ENCODE measurements at regions not wholly inside any gene's neighbourhood (a gene's known extent, or its start where the extent isn't known, plus 50 kb on each side); places are given as distances from the start of the nearest gene placed in this dataset.

DNA sequence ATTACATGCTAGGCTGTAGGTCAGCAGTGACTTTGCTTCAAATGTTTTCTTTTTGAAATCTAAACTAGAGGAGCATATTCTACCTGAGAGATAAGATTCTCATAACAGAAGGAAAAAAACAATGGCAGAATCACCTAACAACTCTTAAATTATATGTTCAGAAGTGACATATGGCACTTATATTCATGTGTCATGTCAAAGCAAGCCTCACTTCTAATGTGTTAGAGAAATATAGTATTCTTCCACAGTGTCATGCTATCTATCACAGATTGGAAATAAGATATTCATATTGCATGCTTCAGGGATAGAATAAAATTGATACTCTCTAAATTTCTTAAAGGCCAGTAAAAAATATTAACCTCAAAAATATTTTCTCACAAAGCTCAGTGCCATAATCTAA is 874.6 kb upstream of the PRMT6 start:
- H3K9ac ChIP-seq (ENCODE audit: low read length) = no peak overlapping the region
- H2AFZ ChIP-seq (ENCODE audit: low read depth, low read length) = no peak overlapping the region
- H3K4me3 ChIP-seq (ENCODE audit: low read length) = no peak overlapping the region
- H3K9me3 ChIP-seq (ENCODE audit: insufficient read depth, low read length) = no peaks in the 10 kb centered on the region
- H3K27me3 ChIP-seq (ENCODE audit: low read depth, low read length) = no peaks in the 10 kb centered on the region
- no peaks in the 10 kb centered on the region for H3K36me3 ChIP-seq (replicated peaks; ENCODE audit: low read depth, low read length)
- H3K4me1 ChIP-seq (ENCODE audit: low read length) = no peaks in the 10 kb centered on the region
- H3K79me2 ChIP-seq (ENCODE audit: low read length) = no peaks in the 10 kb centered on the region
- no peaks in the 10 kb centered on the region for H4K20me1 ChIP-seq (ENCODE audit: insufficient read depth, low read length)
- H3K4me2 ChIP-seq (ENCODE audit: low read length) = no peak overlapping the region
- H3K27ac ChIP-seq (ENCODE audit: low read length) = no peak overlapping the region
- no peak for TF ChIP-seq EZH2phosphoT487 (IDR thresholded peaks at IDR 0.05; ENCODE audit: low read depth)
- TF ChIP-seq, protein P1, sequence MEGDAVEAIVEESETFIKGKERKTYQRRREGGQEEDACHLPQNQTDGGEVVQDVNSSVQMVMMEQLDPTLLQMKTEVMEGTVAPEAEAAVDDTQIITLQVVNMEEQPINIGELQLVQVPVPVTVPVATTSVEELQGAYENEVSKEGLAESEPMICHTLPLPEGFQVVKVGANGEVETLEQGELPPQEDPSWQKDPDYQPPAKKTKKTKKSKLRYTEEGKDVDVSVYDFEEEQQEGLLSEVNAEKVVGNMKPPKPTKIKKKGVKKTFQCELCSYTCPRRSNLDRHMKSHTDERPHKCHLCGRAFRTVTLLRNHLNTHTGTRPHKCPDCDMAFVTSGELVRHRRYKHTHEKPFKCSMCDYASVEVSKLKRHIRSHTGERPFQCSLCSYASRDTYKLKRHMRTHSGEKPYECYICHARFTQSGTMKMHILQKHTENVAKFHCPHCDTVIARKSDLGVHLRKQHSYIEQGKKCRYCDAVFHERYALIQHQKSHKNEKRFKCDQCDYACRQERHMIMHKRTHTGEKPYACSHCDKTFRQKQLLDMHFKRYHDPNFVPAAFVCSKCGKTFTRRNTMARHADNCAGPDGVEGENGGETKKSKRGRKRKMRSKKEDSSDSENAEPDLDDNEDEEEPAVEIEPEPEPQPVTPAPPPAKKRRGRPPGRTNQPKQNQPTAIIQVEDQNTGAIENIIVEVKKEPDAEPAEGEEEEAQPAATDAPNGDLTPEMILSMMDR (IDR thresholded peaks at IDR 0.05; ENCODE audit: low read depth, low read length) = no peak

DNA sequence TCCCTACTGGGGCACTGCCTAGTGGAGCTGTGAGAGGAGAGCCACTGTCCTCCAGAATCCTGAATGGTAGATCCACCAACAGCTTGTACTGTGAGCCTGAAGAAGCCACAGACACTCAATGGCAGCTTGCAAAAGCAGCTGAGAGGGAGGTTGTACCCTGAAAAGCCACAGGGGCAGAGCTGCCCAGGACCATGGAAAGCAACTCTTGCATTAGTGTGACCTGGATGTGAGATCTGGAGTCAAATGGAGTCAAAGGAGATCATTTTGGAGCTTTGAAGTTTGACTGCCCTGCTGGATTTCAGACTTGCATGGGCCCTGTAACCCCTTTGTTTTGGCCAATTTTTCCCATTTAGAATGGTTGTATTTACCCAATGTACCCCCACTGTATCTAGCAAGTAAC is 871.4 kb upstream of the PRMT6 start:
- Histone ChIP-seq H3K36me3 (replicated peaks; ENCODE audit: low read depth, low read length) (no peaks in the 10 kb centered on the region), H3K9me3 (ENCODE audit: insufficient read depth, low read length) (no peaks in the 10 kb centered on the region), H4K20me1 (ENCODE audit: insufficient read depth, low read length) (no peaks in the 10 kb centered on the region), H3K9ac (ENCODE audit: low read length) (no peak overlapping the region), H3K4me1 (ENCODE audit: low read length) (no peaks in the 10 kb centered on the region), H2AFZ (ENCODE audit: low read depth, low read length) (no peak overlapping the region), H3K4me3 (ENCODE audit: low read length) (no peak overlapping the region), H3K4me2 (ENCODE audit: low read length) (no peak overlapping the region), H3K27me3 (ENCODE audit: low read depth, low read length) (no peaks in the 10 kb centered on the region), H3K79me2 (ENCODE audit: low read length) (no peaks in the 10 kb centered on the region), H3K27ac (ENCODE audit: low read length) (no peak overlapping the region)
- TF ChIP-seq, protein P1 (IDR thresholded peaks at IDR 0.05; ENCODE audit: low read depth, low read length) = no peak

DNA sequence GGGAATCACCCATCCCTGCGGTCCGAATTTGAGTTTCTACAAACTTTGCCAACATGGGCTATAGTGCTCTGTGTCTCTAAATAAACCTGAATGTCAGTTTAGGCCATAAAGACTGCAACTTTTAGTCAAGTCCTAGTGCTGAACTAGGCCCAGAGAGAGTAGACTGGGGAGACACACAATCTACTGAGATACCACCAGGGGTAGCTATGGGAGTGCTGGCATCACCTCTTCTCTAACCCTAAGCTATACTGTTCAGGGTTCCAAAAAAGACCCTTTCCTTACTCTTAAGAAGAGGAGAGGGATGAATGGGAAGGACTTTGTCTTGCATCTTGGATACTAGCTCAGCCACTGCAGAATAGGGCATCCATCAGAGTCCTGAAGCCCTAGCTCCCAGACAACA is 866.7 kb upstream of the PRMT6 start:
- H3K27me3 ChIP-seq (ENCODE audit: low read depth, low read length) = no peaks in the 10 kb centered on the region
- H3K36me3 ChIP-seq (replicated peaks; ENCODE audit: low read depth, low read length) = no peaks in the 10 kb centered on the region
- H3K4me3 ChIP-seq (ENCODE audit: low read length) = no peak overlapping the region
- H2AFZ ChIP-seq (ENCODE audit: low read depth, low read length) = no peak overlapping the region
- TF ChIP-seq EZH2phosphoT487 (IDR thresholded peaks at IDR 0.05; ENCODE audit: low read depth) = no peak
- TF ChIP-seq, protein P1 (IDR thresholded peaks at IDR 0.05; ENCODE audit: low read depth, low read length) = peak; percentile 28
- no peaks in the 10 kb centered on the region for H3K4me1 ChIP-seq (ENCODE audit: low read length)
- H3K4me2 ChIP-seq (ENCODE audit: low read length) = no peak overlapping the region
- no peaks in the 10 kb centered on the region for H3K9me3 ChIP-seq (ENCODE audit: insufficient read depth, low read length)
- no peak overlapping the region for H3K27ac ChIP-seq (ENCODE audit: low read length)
- H3K9ac ChIP-seq (ENCODE audit: low read length) = no peak overlapping the region
- H3K79me2 ChIP-seq (ENCODE audit: low read length) = no peaks in the 10 kb centered on the region
- no peaks in the 10 kb centered on the region for H4K20me1 ChIP-seq (ENCODE audit: insufficient read depth, low read length)

DNA sequence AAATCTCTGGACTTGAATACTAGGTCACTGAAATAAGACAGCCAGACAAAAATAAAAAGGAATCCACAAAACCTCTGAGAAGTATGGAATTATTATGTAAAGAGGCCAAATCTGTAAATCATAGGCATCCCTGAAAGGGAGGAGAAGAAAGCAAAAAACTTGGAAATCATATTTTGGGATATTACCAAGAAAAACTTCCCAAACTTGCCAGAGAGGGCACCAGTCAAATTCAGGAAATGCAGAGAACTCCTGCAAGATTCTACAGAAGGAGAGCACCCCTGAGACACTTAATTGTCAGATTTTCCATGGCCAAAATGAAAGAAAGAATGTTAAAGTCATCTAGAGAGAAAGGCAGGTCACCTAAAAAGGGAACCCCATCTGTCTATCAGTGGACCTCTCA is 862.3 kb upstream of the PRMT6 start:
- Histone ChIP-seq H4K20me1 (ENCODE audit: insufficient read depth, low read length) (no peaks in the 10 kb centered on the region), H3K27ac (ENCODE audit: low read length) (no peak overlapping the region), H3K4me2 (ENCODE audit: low read length) (no peak overlapping the region), H3K9ac (ENCODE audit: low read length) (no peak overlapping the region), H3K79me2 (ENCODE audit: low read length) (no peaks in the 10 kb centered on the region), H2AFZ (ENCODE audit: low read depth, low read length) (no peak overlapping the region), H3K9me3 (ENCODE audit: insufficient read depth, low read length) (no peaks in the 10 kb centered on the region), H3K27me3 (ENCODE audit: low read depth, low read length) (no peaks in the 10 kb centered on the region), H3K4me1 (ENCODE audit: low read length) (no peaks in the 10 kb centered on the region), H3K4me3 (ENCODE audit: low read length) (no peak overlapping the region), H3K36me3 (replicated peaks; ENCODE audit: low read depth, low read length) (no peaks in the 10 kb centered on the region)
- TF ChIP-seq EZH2phosphoT487 (IDR thresholded peaks at IDR 0.05; ENCODE audit: low read depth) = no peak
- TF ChIP-seq, protein P1 (IDR thresholded peaks at IDR 0.05; ENCODE audit: low read depth, low read length) = no peak

Data from OCI-LY3 (cell line).